OCI-LY7 (cell line): ENCODE measurements at regions not wholly inside any gene's neighbourhood (a gene's known extent, or its start where the extent isn't known, plus 50 kb on each side); places are given as distances from the start of the nearest gene placed in this dataset.

ENCODE experiments used
- CTCF ChIP-seq: fragments of 200-600 bp; sonication (generic); conservative IDR thresholded peaks from 2 replicates; pipeline ENCODE4 v1.5.1; 2014; ENCODE audit warnings: mild to moderate bottlenecking, antibody characterized with exemption, low read length, moderate library complexity, mixed read lengths
- EZH2phosphoT487 ChIP-seq: fragments of 200-600 bp; sonication (generic); IDR thresholded peaks from 2 replicates; pipeline ENCODE4 v1.6.1; 2018; ENCODE audit warnings: low read depth, borderline replicate concordance, mild to moderate bottlenecking, mixed run types, antibody characterized with exemption, low read length, moderate library complexity, mixed read lengths

- TF ChIP-seq CTCF, result no peak
- no peak for TF ChIP-seq EZH2phosphoT487
Measured at GRCh38 chr3:167031364-167032049, 348.6 kb downstream of the ZBBX start.
